Sigmoid colon (tissue), 4 donors: ENCODE measurements at regions not wholly inside any gene's neighbourhood (a gene's known extent, or its start where the extent isn't known, plus 50 kb on each side); places are given as distances from the start of the nearest gene placed in this dataset.

Experiments used
- CTCF ChIP-seq, 4 experiments: fragments of 450-650 bp in 3 of 4; fragments of 200-600 bp in 1 of 4; IDR thresholded peaks; one replicate each; pipeline ENCODE4 v1.5.1; 2016 to 2019; ENCODE audit warnings: antibody characterized with exemption in 4 of 4, mild to moderate bottlenecking in 3 of 4, moderate library complexity in 2 of 4
- POLR2AphosphoS5 ChIP-seq, 4 donors: sonication (generic); formaldehyde crosslinking; IDR thresholded peaks; one replicate each; pipeline ENCODE4 v1.6.1; 2017; ENCODE audit warnings: antibody characterized with exemption in 4 of 4

DNA sequence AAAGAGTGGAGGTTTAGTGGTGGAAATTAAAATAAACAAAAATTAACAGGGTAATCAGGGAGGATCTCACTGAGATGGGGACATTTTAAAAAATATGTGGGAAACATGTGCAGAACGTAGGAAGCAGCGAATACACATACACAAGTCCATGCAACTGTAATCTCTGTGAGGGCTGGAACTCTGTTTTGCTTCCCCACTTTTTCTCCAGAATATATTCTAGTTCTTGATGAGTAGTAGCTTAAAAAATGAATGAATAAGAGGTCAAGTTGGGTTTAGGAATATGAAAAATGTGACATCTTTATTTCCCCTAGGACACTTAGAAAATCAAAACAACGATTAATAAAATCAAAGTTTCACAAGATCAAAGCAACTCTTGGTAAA, 312.2 kb upstream of the ZNF717 start:
- TF ChIP-seq CTCF (IDR thresholded peaks at IDR 0.05) (no peak), POLR2AphosphoS5 (IDR thresholded peaks at IDR 0.05) (no peak)
